IMR-90 (cell line): ENCODE measurements at regions not wholly inside any gene's neighbourhood (a gene's known extent, or its start where the extent isn't known, plus 50 kb on each side); places are given as distances from the start of the nearest gene placed in this dataset.
"Not testable (repeated sequence)": the region's sequence is repeated elsewhere in the genome, so short reads cannot be mapped to it uniquely, and the experiment has no call there.

Experiments used
- ATAC-seq: fragments of 200-7000 bp; cut with Tn5 transposase; 2 replicates; pipeline ENCODE4 v1.9.1; 2020; ENCODE audit warnings: low read depth, mild to moderate bottlenecking, moderate library complexity
- BruUV-seq: library from RNA; stranded (reverse); fragments of 400-500 nt; replicated peaks from 2 replicates; lab custom pipeline; 2021; lab: Mats Ljungman, UMichigan
- CTCF ChIA-PET: fragments of 300-600 bp; formaldehyde crosslinking; extraction: SDS; loops from one replicate; lab custom pipeline; 2021; ENCODE audit warnings: antibody characterized with exemption; lab: Yijun Ruan, JAX
- POLR2A ChIA-PET: fragments of 300-600 bp; sonication (Branson Sonifier 250); formaldehyde crosslinking; loops from one replicate; lab custom pipeline; 2022; ENCODE audit warnings: antibody characterized with exemption; ENCODE audit not compliant: unreplicated experiment; lab: Charles Lee
- DNase-seq: peaks from one replicate; pipeline ENCODE4 v3.0.0; 2013
- H2AFZ ChIP-seq: replicated peaks from 2 replicates; pipeline ENCODE3; 2013; ENCODE audit warnings: low read length, mild to moderate bottlenecking; ENCODE audit not compliant: poor library complexity
- H2AK5ac ChIP-seq: 2 replicates; pipeline ENCODE4 v1.6.1; 2013; ENCODE audit warnings: low read depth, low read length, inconsistent platforms
- H2AK9ac ChIP-seq: replicated peaks from 2 replicates; pipeline ENCODE3; 2013; ENCODE audit warnings: mild to moderate bottlenecking, low read depth, low read length, moderate library complexity; ENCODE audit not compliant: poor library complexity
- H2BK120ac ChIP-seq: 2 replicates; pipeline ENCODE4 v1.6.1; 2013; ENCODE audit warnings: low read depth, low read length, inconsistent platforms
- H2BK15ac ChIP-seq: 3 replicates; pipeline ENCODE4 v1.6.1; 2013; ENCODE audit warnings: low read depth, low read length, inconsistent platforms
- H2BK20ac ChIP-seq: 2 replicates; pipeline ENCODE4 v1.6.1; 2013; ENCODE audit warnings: low read depth, mild to moderate bottlenecking, inconsistent platforms, low read length, moderate library complexity
- H2BK5ac ChIP-seq: 2 replicates; pipeline ENCODE4 v1.6.1; 2013; ENCODE audit warnings: mild to moderate bottlenecking, low read depth, low read length, inconsistent platforms; ENCODE audit not compliant: poor library complexity, severe bottlenecking
- H3K14ac ChIP-seq: replicated peaks from 2 replicates; pipeline ENCODE4 v1.6.1; 2013; ENCODE audit warnings: low read depth, low read length, inconsistent platforms
- H3K18ac ChIP-seq: 2 replicates; pipeline ENCODE4 v1.6.1; 2013; ENCODE audit warnings: low read depth, low read length, control low read depth
- H3K23ac ChIP-seq: 2 replicates; pipeline ENCODE4 v1.6.1; 2013; ENCODE audit warnings: low read depth, low read length, inconsistent platforms
- H3K27ac ChIP-seq: 2 replicates; pipeline ENCODE4 v1.5.1; 2013; ENCODE audit warnings: mild to moderate bottlenecking, control low read depth, low read length; ENCODE audit not compliant: insufficient read depth
- H3K27me3 ChIP-seq: 2 replicates; pipeline ENCODE4 v1.6.1; 2013; ENCODE audit warnings: low read length; ENCODE audit not compliant: control insufficient read depth, insufficient read depth
- H3K36me3 ChIP-seq: 2 replicates; pipeline ENCODE4 v1.6.1; 2013; ENCODE audit warnings: low read length, mixed read lengths; ENCODE audit not compliant: control insufficient read depth, insufficient read depth
- H3K4ac ChIP-seq: 2 replicates; pipeline ENCODE4 v1.6.1; 2013; ENCODE audit warnings: low read depth, low read length, inconsistent platforms
- H3K4me1 ChIP-seq: 2 replicates; pipeline ENCODE4 v1.6.1; 2013; ENCODE audit warnings: low read length, mixed read lengths; ENCODE audit not compliant: control insufficient read depth, insufficient read depth
- H3K4me2 ChIP-seq: 2 replicates; pipeline ENCODE4 v1.6.1; 2013; ENCODE audit warnings: low read depth, mild to moderate bottlenecking, control low read depth, low read length, moderate library complexity
- H3K4me3 ChIP-seq: 2 replicates; pipeline ENCODE4 v1.5.1; 2013; ENCODE audit warnings: low read depth, mild to moderate bottlenecking, control low read depth, low read length, moderate library complexity; ENCODE audit not compliant: insufficient read depth
- H3K56ac ChIP-seq: 2 replicates; pipeline ENCODE4 v1.6.1; 2013; ENCODE audit warnings: low read length, inconsistent platforms; ENCODE audit not compliant: insufficient read depth; ENCODE audit errors: extremely low read depth
- H3K79me1 ChIP-seq, 2 experiments: 2 replicates each; pipeline ENCODE4 v1.6.1; 2013; ENCODE audit warnings: low read length in 2 of 2, inconsistent platforms in 1 of 2, low read depth in 1 of 2
- H3K9ac ChIP-seq: 2 replicates; pipeline ENCODE4 v1.6.1; 2013; ENCODE audit warnings: low read depth, low read length, control low read depth
- H3K9me1 ChIP-seq: 2 replicates; pipeline ENCODE4 v1.6.1; 2013; ENCODE audit warnings: low read length, inconsistent platforms; ENCODE audit not compliant: insufficient read depth
- H3K9me3 ChIP-seq: 2 replicates; pipeline ENCODE4 v1.6.1; 2013; ENCODE audit warnings: low read length; ENCODE audit not compliant: control insufficient read depth, insufficient read depth
- H4K20me1 ChIP-seq: 2 replicates; pipeline ENCODE4 v1.6.1; 2013; ENCODE audit warnings: low read length, inconsistent platforms; ENCODE audit not compliant: insufficient read depth
- H4K5ac ChIP-seq: 2 replicates; pipeline ENCODE4 v1.6.1; 2013; ENCODE audit warnings: mild to moderate bottlenecking, low read depth, low read length, control low read depth
- H4K8ac ChIP-seq, 2 experiments: 2 replicates each; pipeline ENCODE4 v1.6.1; 2013; ENCODE audit warnings: low read depth in 2 of 2, low read length in 2 of 2, control low read depth in 1 of 2, inconsistent platforms in 1 of 2
- H4K91ac ChIP-seq: 2 replicates; pipeline ENCODE4 v1.6.1; 2013; ENCODE audit warnings: low read depth, low read length, inconsistent platforms; ENCODE audit not compliant: insufficient read depth
- WGBS, 2 experiments: methylation state at CpG; one replicate each; pipeline versions ENCODE4 v1.1.5 to v1.1.7; 2013; ENCODE audit warnings: missing lambda C conversion rate in 2 of 2; ENCODE audit not compliant: insufficient read length in 1 of 2; ENCODE audit errors: extremely low coverage in 2 of 2; 5-methylcytosine and 5-hydroxymethylcytosine counted together
- dilution Hi-C: fragments of 300-500 bp; cut with HindIII; formaldehyde crosslinking; loops from one replicate; pipeline ENCODE4 v1.14.3; 2018; ENCODE audit warnings: low sequenced_read_pairs; ENCODE audit not compliant: unreplicated experiment
- in situ Hi-C: fragments of 300-500 bp; cut with MboI; formaldehyde crosslinking; loops from 3 replicates; pipeline ENCODE4 v1.14.3; 2019; ENCODE audit warnings: low sequenced_read_pairs, inconsistent platforms, mixed read lengths
- intact Hi-C: fragments of 100-400 bp; cut with micrococcal nuclease; formaldehyde crosslinking; loops from 2 replicates; pipeline ENCODE4 v1.10.0; 2022

DNA sequence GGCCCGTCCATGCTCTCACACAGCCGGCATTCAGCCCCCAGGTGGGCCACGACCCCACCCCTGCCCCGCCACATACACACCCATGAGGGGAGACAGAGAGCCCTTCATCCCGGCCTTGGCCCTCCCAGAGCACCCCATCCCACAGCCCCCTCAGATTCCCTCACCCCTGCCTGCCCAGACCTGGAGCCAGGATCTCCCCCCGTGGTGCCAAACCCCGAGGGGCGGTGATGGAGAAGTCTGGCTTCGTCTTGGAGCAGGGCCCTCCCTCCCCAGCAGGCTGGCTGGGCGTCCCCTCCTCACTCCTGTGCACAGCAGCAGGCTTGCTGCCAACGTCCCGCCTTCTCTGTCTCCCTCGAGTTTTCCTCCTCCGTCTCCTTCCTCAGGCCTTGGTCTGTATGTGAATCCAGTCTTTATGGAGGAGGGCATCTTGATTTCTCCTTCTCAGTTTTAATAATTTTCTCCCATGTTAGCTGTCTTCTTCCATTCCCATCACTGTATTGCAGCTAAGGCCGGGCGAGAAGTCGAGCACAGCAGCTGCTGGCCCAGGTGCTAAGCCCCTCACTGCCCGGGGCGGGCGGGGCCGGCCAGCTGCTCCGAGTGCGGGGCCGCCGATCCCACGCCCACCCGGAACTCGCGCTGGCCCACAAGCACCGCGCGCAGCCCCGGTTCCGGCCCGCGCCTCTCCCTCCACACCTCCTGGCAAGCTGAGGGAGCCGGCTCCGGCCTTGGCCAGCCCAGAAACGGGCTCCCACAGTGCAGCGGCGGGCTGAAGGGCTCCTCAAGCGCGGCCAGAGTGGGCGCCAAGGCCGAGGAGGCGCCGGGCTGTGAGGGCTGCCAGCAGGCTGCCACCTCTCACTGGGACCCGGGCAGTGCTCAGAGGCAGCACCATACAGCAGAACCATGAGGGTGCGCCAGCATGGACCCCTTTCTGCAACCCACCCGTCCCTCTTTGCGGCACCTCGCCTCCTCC, 183.6 kb downstream of the TBC1D2B start:
- CTCF ChIA-PET: not testable (repeated sequence)

GRCh38 chr15:77893246-77893645, 184.3 kb downstream of the TBC1D2B start:
- ATAC-seq, H2BK5ac ChIP-seq, H4K20me1 ChIP-seq, H3K36me3 ChIP-seq, H2BK20ac ChIP-seq, H3K4me1 ChIP-seq, H3K9ac ChIP-seq, H3K56ac ChIP-seq, H3K4me2 ChIP-seq, H3K14ac ChIP-seq, H3K23ac ChIP-seq, H4K8ac ChIP-seq, H3K9me3 ChIP-seq, H2AK9ac ChIP-seq, H2AK5ac ChIP-seq, in situ Hi-C loops, H3K4me3 ChIP-seq, H3K4ac ChIP-seq, intact Hi-C loops, H4K5ac ChIP-seq, POLR2A ChIA-PET, CTCF ChIA-PET, H4K91ac ChIP-seq, H3K9me1 ChIP-seq, H3K27me3 ChIP-seq, H2AFZ ChIP-seq, dilution Hi-C loops, H3K79me1 ChIP-seq, H2BK120ac ChIP-seq, DNase-seq, H2BK15ac ChIP-seq, H3K27ac ChIP-seq, H3K18ac ChIP-seq, BruUV-seq: not testable (repeated sequence)
- 80% methylated on average over 3 of the region's 7 CpGs; no CpG with 5 or more reads in 1 of the 2 experiments for WGBS, 2 experiments

More for the DNA sequence above, 183.6 kb downstream of the TBC1D2B start:
- H4K8ac ChIP-seq, DNase-seq, H3K56ac ChIP-seq, H3K9ac ChIP-seq, H3K9me3 ChIP-seq, ATAC-seq, dilution Hi-C loops, H3K9me1 ChIP-seq, H3K18ac ChIP-seq, H3K14ac ChIP-seq, in situ Hi-C loops, H3K4me1 ChIP-seq, H2BK15ac ChIP-seq, H3K36me3 ChIP-seq, H2AFZ ChIP-seq, H3K4me3 ChIP-seq, H2BK20ac ChIP-seq, H2BK5ac ChIP-seq, intact Hi-C loops, H3K79me1 ChIP-seq, H2AK5ac ChIP-seq, H4K20me1 ChIP-seq, BruUV-seq, H4K5ac ChIP-seq, H3K27me3 ChIP-seq, H3K23ac ChIP-seq, H2BK120ac ChIP-seq, H2AK9ac ChIP-seq, H3K4ac ChIP-seq, H3K27ac ChIP-seq, POLR2A ChIA-PET, H3K4me2 ChIP-seq, H4K91ac ChIP-seq: not testable (repeated sequence)
- 80% methylated on average over 3 of the region's 52 CpGs; no CpG with 5 or more reads in 1 of the 2 experiments for WGBS, 2 experiments
